HAP-1 (cell line): ENCODE measurements at regions not wholly inside any gene's neighbourhood (a gene's known extent, or its start where the extent isn't known, plus 50 kb on each side); places are given as distances from the start of the nearest gene placed in this dataset.

Source experiments
- DNase-seq, 2 experiments: peaks; one replicate each; pipeline ENCODE4 v3.0.0-alpha.2; 2016 to 2020; ENCODE audit warnings: low spot score in 2 of 2
- H3K27me3 ChIP-seq: fragments of 250-450 bp; sonication (Bioruptor Pico); 2 replicates; pipeline ENCODE4 v1.5.1; 2020; ENCODE audit warnings: low read depth, mild to moderate bottlenecking, moderate library complexity
- H3K36me3 ChIP-seq: fragments of 250-450 bp; sonication (Bioruptor Pico); replicated peaks from 2 replicates; pipeline ENCODE4 v1.5.1; 2020; ENCODE audit warnings: mild to moderate bottlenecking
- H3K4me1 ChIP-seq: fragments of 250-450 bp; sonication (Bioruptor Pico); 2 replicates; pipeline ENCODE4 v1.5.1; 2020; ENCODE audit warnings: mild to moderate bottlenecking
- H3K4me3 ChIP-seq: fragments of 250-450 bp; sonication (Bioruptor Pico); 2 replicates; pipeline ENCODE4 v1.5.1; 2020; ENCODE audit warnings: mild to moderate bottlenecking, moderate library complexity
- H3K9me3 ChIP-seq: fragments of 250-450 bp; sonication (Bioruptor Pico); 2 replicates; pipeline ENCODE4 v1.5.1; 2020; ENCODE audit warnings: mild to moderate bottlenecking, moderate library complexity
- in situ Hi-C: fragments of 300-500 bp; cut with MboI; formaldehyde crosslinking; loops from 3 replicates; pipeline ENCODE4 v1.14.3; 2020; ENCODE audit warnings: low sequenced_read_pairs, inconsistent platforms, mixed read lengths

DNA sequence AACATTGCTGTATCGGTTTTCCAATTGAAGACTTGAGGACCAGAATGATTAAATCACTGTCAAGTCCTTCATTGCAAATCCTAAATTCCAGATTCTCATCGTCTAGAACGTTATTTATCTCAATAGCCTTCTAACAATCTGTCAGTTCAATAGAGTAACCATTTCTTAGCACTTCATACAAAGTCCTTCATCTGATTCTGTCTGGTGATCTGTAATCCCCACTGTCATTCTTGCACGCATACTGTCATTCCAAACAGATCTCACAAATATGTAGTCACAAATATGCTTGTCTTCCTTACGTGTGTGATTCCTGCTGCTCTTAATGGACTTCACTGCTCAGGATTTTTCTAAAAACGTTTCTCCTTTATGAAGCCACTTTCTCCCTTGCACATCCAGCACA lies 1197.5 kb downstream of the EFNB2 start:
- Histone ChIP-seq H3K27me3 (no peaks in the 10 kb centered on the region), H3K9me3 (no peaks in the 10 kb centered on the region), H3K4me3 (no peak overlapping the region), H3K36me3 (no peaks in the 10 kb centered on the region), H3K4me1 (no peaks in the 10 kb centered on the region)
- DNase-seq = no peak
- in situ Hi-C loops = no loop called here

DNA sequence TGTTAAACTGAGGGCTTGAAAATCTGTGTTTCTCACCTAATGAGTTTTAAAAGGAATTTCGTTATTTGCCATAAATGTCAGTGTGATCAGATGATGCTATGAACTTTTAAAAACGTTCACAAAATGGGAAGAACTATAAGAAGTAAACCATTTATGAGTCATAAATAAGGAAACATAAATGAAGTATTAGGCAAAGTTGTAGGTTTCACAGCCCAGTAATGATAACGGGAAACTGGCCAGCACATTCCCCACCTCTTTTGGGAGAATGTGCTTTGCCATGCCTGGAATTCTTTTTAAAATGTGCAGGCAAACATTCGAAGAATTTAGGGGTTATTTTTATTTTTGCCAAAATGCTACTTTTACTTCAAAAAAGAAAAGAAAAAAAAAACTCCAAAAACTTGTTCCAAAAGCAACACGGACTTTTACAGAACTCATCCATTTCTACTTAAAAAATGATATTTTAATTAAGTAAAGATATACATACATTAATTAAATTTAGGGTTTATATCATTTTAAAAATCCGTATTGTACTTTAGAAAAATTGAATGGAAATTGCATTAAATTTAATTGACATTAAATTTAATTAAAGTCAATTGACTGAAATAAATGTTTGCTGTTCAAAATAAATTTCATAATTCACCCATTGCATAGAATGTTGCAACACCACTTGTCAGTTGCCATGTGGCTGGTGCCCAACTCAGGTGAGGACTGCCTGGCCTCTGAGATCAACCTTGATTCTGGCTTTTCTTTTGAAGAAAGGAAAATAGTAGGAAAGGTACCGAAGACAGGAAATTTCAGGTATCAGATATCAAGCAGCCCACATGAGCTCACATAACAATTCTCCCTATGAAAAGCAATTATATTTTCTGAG lies 1198.5 kb downstream of the EFNB2 start:
- H3K4me3 ChIP-seq = no peak overlapping the region
- no peaks in the 10 kb centered on the region for H3K4me1 ChIP-seq
- no peaks in the 10 kb centered on the region for H3K36me3 ChIP-seq
- no peaks in the 10 kb centered on the region for H3K9me3 ChIP-seq
- H3K27me3 ChIP-seq = no peaks in the 10 kb centered on the region
- DNase-seq = no peak
- in situ Hi-C loops = no loop called here

DNA sequence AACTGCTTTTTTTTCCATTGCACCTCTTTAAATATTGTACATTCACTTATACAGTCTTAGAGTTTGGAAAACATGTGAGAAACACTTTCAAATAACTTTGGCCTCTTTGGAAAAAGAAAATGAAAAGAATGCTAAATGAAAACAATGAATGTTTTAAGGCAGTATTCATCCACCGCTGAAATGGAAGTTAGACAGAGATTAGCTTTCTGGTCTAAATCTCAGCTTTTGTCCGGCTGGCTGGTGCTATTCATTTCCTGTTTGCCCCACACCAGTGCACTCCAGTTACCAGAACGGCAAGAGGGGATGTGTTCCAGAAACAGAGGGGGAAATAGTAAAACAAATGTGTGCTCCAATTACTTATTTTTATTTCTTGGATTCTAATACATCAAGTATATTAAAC lies 1201.3 kb downstream of the EFNB2 start:
- Histone ChIP-seq H3K4me1 (no peaks in the 10 kb centered on the region), H3K9me3 (no peaks in the 10 kb centered on the region), H3K4me3 (no peak overlapping the region), H3K36me3 (no peaks in the 10 kb centered on the region), H3K27me3 (no peaks in the 10 kb centered on the region)
- in situ Hi-C loops = no loop called here
- no peak for DNase-seq

- no peaks in the 10 kb centered on the region for H3K36me3 ChIP-seq
- no peak overlapping the region for H3K4me3 ChIP-seq
- H3K4me1 ChIP-seq = no peaks in the 10 kb centered on the region
- H3K9me3 ChIP-seq = no peaks in the 10 kb centered on the region
- no peak for DNase-seq
- in situ Hi-C loops = no loop called here
- H3K27me3 ChIP-seq = no peaks in the 10 kb centered on the region
Observed at GRCh38 chr13:105333416-105333815, 1202.0 kb downstream of the EFNB2 start.

- Histone ChIP-seq H3K9me3 (no peaks in the 10 kb centered on the region), H3K36me3 (no peaks in the 10 kb centered on the region), H3K4me1 (no peaks in the 10 kb centered on the region), H3K27me3 (no peaks in the 10 kb centered on the region), H3K4me3 (no peak overlapping the region)
- in situ Hi-C loops = no loop called here
- no peak for DNase-seq
Observed at GRCh38 chr13:105329359-105329758, 1206.1 kb downstream of the EFNB2 start.

DNA sequence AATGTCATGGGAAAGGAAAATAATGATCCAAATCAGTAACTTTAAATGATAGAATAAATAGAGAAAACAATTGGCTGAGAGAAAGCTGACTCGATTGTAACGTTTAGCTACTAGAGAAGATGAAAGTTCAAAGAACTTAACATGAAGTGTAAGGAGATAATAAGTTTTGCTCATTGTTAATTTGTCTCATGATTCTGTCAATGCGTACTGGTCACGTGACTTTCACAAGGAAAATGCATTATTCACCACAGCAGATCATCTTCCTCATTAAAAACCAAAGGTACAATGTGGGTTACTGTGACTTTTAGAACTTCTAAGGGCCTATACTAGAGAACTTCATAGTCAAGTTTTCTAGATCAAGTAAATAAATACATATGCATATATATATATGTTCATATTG lies 1207.2 kb downstream of the EFNB2 start:
- Histone ChIP-seq H3K4me1 (no peaks in the 10 kb centered on the region), H3K27me3 (no peaks in the 10 kb centered on the region), H3K9me3 (no peaks in the 10 kb centered on the region), H3K4me3 (no peak overlapping the region), H3K36me3 (no peaks in the 10 kb centered on the region)
- DNase-seq = no peak
- in situ Hi-C loops = no loop called here

- Histone ChIP-seq H3K27me3 (no peaks in the 10 kb centered on the region), H3K4me1 (no peaks in the 10 kb centered on the region), H3K9me3 (no peaks in the 10 kb centered on the region), H3K36me3 (no peaks in the 10 kb centered on the region), H3K4me3 (no peak overlapping the region)
- in situ Hi-C loops = no loop called here
- DNase-seq = no peak
Observed at GRCh38 chr13:105327581-105328126, 1207.8 kb downstream of the EFNB2 start.

DNA sequence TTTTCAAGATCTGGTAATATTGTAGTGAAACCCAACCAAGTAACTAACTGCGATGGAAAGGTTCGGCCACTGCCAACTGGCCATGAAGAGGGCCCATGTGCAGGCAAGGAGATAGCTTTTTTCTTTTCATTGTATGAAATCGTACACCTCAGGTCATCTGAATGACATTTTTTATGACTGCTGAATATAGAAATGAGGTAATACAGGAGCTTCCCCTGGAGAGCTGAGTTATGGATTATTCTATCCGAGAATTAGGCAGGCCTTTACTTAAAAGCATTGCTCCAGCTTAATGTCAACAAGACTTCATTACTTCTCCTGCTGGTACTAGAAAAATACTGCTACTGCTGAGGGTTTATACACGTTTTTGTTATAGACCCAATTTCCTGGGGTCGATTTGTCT lies 1215.6 kb downstream of the EFNB2 start:
- no peaks in the 10 kb centered on the region for H3K27me3 ChIP-seq
- H3K4me3 ChIP-seq = no peak overlapping the region
- no peak for DNase-seq
- H3K36me3 ChIP-seq = no peaks in the 10 kb centered on the region
- H3K4me1 ChIP-seq = no peaks in the 10 kb centered on the region
- in situ Hi-C loops = no loop called here
- no peaks in the 10 kb centered on the region; the same call in 1 of the 2 replicates for H3K9me3 ChIP-seq

GRCh38 chr13:105316731-105317130 lies 1218.7 kb downstream of the EFNB2 start:
- no peak for DNase-seq
- Histone ChIP-seq H3K36me3 (no peaks in the 10 kb centered on the region), H3K27me3 (no peaks in the 10 kb centered on the region), H3K4me3 (no peak overlapping the region), H3K9me3 (no peaks in the 10 kb centered on the region; the same call in 1 of the 2 replicates), H3K4me1 (no peaks in the 10 kb centered on the region)
- in situ Hi-C loops = no loop called here

- H3K4me3 ChIP-seq = no peak overlapping the region
- H3K9me3 ChIP-seq = no peaks in the 10 kb centered on the region; the same call in 1 of the 2 replicates
- H3K27me3 ChIP-seq = no peaks in the 10 kb centered on the region
- no peak for DNase-seq
- H3K4me1 ChIP-seq = no peaks in the 10 kb centered on the region
- no peaks in the 10 kb centered on the region for H3K36me3 ChIP-seq
- in situ Hi-C loops = no loop called here
Observed at GRCh38 chr13:105312906-105313305, 1222.6 kb downstream of the EFNB2 start.

DNA sequence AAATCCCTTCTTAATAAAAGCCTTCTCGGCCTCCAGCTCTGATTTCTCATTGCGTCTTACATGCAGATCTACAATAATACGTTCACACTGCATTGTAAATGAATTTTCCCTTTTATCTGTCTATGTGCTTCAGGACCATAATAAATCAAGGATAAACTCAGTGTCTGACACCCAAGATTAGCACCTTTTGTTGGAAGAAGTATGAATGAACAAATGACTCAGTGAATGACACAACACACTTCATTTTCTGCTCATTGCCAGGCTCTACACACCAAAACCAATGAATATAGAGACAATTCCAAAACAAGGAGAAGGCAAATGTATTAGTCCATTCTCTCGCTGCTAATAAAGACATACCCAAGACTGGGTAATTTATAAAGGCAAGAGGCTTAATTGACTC lies 1224.4 kb downstream of the EFNB2 start:
- no peak overlapping the region for H3K4me3 ChIP-seq
- no peaks in the 10 kb centered on the region for H3K4me1 ChIP-seq
- in situ Hi-C loops = no loop called here
- H3K27me3 ChIP-seq = no peaks in the 10 kb centered on the region
- H3K9me3 ChIP-seq = no peaks in the 10 kb centered on the region; the same call in 1 of the 2 replicates
- DNase-seq = no peak
- H3K36me3 ChIP-seq = no peaks in the 10 kb centered on the region

- H3K4me3 ChIP-seq = no peak overlapping the region
- no peaks in the 10 kb centered on the region for H3K9me3 ChIP-seq
- no peaks in the 10 kb centered on the region for H3K36me3 ChIP-seq
- H3K4me1 ChIP-seq = no peaks in the 10 kb centered on the region
- H3K27me3 ChIP-seq = no peaks in the 10 kb centered on the region
- in situ Hi-C loops = no loop called here
- no peak for DNase-seq
Observed at GRCh38 chr13:105307776-105308175, 1227.7 kb downstream of the EFNB2 start.

- no peaks in the 10 kb centered on the region for H3K27me3 ChIP-seq
- H3K4me1 ChIP-seq = no peaks in the 10 kb centered on the region
- in situ Hi-C loops = no loop called here
- no peaks in the 10 kb centered on the region for H3K9me3 ChIP-seq
- DNase-seq = no peak
- H3K4me3 ChIP-seq = no peak overlapping the region
- no peaks in the 10 kb centered on the region for H3K36me3 ChIP-seq
Observed at GRCh38 chr13:105297839-105298238, 1237.6 kb downstream of the EFNB2 start.

DNA sequence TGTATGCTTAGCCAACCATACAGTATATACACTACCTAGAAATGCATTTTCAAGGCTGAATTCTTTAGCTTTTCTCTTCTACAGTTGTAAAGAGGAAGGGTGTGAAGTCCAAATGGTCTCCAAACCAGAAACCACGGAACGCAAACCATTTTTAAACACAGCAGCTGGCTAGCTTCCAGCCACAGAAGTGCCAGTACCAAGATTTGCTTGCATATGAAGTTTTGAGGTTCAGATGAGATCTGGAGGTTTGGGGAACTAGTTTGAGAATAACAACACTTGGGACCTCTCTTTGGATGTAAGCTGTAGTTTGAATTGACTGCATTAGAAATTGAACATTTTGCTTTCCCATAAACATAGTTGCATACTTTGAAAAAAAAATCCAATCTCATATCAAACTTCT lies 1243.5 kb downstream of the EFNB2 start:
- Histone ChIP-seq H3K4me1 (no peaks in the 10 kb centered on the region), H3K36me3 (no peaks in the 10 kb centered on the region), H3K9me3 (no peaks in the 10 kb centered on the region), H3K27me3 (no peaks in the 10 kb centered on the region), H3K4me3 (no peak overlapping the region)
- in situ Hi-C loops = no loop called here
- no peak for DNase-seq
